Adrenal gland (tissue), 9 donors: ENCODE measurements at regions not wholly inside any gene's neighbourhood (a gene's known extent, or its start where the extent isn't known, plus 50 kb on each side); places are given as distances from the start of the nearest gene placed in this dataset.

Experiments
- DNase-seq, 7 donors: peaks; one replicate each; pipeline ENCODE4 v3.0.0-alpha.2; 2019 to 2020
- H3K27ac ChIP-seq, 5 donors: fragments of 200-600 bp; sonication (generic) in 4 of 5; 1 replicate in 3 of 5; 2 replicates in 2 of 5; pipeline versions ENCODE4 v1.5.1 to v1.8.0; 2016 to 2020; ENCODE audit warnings: mild to moderate bottlenecking in 1 of 5
- H3K27me3 ChIP-seq: fragments of 200-600 bp; 2 replicates; pipeline ENCODE4 v1.8.0; 2021
- H3K36me3 ChIP-seq, 2 donors: fragments of 200-600 bp; replicated peaks in 1 of 2; 1 replicate in 1 of 2; 2 replicates in 1 of 2; pipeline versions ENCODE4 v1.5.1 to v1.8.0; 2018 to 2022
- H3K4me1 ChIP-seq, 2 donors: fragments of 200-600 bp; replicated peaks in 1 of 2; 1 replicate in 1 of 2; 2 replicates in 1 of 2; pipeline versions ENCODE4 v1.5.1 to v1.8.0; 2018 to 2021
- H3K4me3 ChIP-seq, 4 donors: fragments of 200-600 bp; sonication (generic) in 3 of 4; one replicate each; pipeline ENCODE4 v1.5.1; 2016 to 2018
- H3K9me3 ChIP-seq, 3 donors: fragments of 200-600 bp; sonication (generic) in 1 of 3; replicated peaks in 1 of 3; 1 replicate in 2 of 3; 2 replicates in 1 of 3; pipeline versions ENCODE4 v1.5.1 to v1.8.0; 2016 to 2021
- POLR2A ChIP-seq, 2 donors: fragments of 450-650 bp; IDR thresholded peaks; one replicate each; pipeline ENCODE4 v1.6.1; 2017; ENCODE audit warnings: antibody characterized with exemption in 2 of 2, mild to moderate bottlenecking in 2 of 2, moderate library complexity in 1 of 2
- WGBS, 4 donors: extraction: QIAGEN DNeasy Blood & Tissue Kit in 2 of 4; methylation state at CpG; one replicate each; pipeline versions ENCODE4 v1.1.5 to v1.1.7; 2013 to 2017; 5-methylcytosine and 5-hydroxymethylcytosine counted together
- intact Hi-C, 2 donors: fragments of 100-400 bp; cut with DNase I; formaldehyde crosslinking; loops; one replicate each; pipeline versions ENCODE4 v1.14.1 to v1.15.0; 2022 to 2023
- TF ChIP-seq, protein P1 (sequence below), 6 experiments: fragments of 450-650 bp in 4 of 6; fragments of 200-600 bp in 2 of 6; sonication (generic) in 1 of 6; IDR thresholded peaks; 1 replicate in 5 of 6; 2 replicates in 1 of 6; pipeline versions ENCODE4 v1.5.1 to v1.8.0; 2016 to 2021; ENCODE audit warnings: antibody characterized with exemption in 6 of 6, mild to moderate bottlenecking in 2 of 6, moderate library complexity in 1 of 6
- donor health status: healthy with polysubstance abuse.
- donor health status: Bipolar disorder and iron deficiency.
- donor health status: DM: yes; HTN: yes; CAD: no.
- donor health status: DM: no; HTN: no; CAD: no.
- donor health status: DM: no; HTN: no; CAD: no.

DNA sequence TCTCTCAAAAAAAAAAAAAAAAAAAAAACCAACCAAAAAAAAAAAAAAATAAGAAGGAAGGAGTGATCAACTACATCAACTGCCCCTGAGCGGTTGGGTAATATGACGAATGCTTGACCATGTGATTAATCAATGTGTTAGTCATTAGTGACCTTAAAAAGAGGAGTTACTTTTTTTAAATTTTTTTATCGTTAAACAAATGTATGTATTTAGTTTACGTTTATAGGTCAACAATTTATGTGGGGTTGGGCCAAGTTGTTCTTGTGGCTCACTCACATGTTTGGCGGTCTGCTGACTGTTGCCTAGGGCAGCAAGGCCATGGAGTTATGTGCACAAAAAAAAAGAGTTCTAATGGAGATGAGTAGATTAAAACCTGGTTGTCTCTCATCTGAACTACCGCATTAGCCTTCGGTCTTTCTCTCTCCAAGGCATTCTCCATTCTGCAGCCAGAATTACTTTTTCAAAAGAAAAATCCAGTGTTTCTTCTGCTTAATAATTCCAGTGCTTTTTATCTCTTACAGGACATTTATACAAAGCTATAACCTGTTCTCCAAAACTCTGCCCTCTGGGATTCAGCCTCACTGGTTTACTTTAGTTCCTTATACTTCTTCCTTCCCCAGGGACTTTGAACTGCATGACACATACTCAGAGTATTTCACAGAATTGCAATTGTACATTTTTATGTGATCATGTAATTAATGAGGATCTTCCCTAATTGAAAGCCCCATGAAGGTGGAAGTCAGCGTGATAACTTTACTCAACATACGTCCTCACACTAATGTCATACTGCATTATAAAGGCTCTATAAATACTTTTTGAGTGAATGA is 505.5 kb downstream of the ANKRD50 start:
- H3K36me3 ChIP-seq, result no peaks in the 10 kb centered on the region
- TF ChIP-seq POLR2A (IDR thresholded peaks at IDR 0.05), result no peak
- TF ChIP-seq, protein P1, sequence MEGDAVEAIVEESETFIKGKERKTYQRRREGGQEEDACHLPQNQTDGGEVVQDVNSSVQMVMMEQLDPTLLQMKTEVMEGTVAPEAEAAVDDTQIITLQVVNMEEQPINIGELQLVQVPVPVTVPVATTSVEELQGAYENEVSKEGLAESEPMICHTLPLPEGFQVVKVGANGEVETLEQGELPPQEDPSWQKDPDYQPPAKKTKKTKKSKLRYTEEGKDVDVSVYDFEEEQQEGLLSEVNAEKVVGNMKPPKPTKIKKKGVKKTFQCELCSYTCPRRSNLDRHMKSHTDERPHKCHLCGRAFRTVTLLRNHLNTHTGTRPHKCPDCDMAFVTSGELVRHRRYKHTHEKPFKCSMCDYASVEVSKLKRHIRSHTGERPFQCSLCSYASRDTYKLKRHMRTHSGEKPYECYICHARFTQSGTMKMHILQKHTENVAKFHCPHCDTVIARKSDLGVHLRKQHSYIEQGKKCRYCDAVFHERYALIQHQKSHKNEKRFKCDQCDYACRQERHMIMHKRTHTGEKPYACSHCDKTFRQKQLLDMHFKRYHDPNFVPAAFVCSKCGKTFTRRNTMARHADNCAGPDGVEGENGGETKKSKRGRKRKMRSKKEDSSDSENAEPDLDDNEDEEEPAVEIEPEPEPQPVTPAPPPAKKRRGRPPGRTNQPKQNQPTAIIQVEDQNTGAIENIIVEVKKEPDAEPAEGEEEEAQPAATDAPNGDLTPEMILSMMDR (IDR thresholded peaks at IDR 0.05), result no peak
- WGBS, 4 donors, result 78 to 85% (median 83%) methylated on average over 9 of the region's 9 CpGs
- H3K4me1 ChIP-seq, result no peaks in the 10 kb centered on the region
- no peaks in the 10 kb centered on the region for H3K27me3 ChIP-seq
- no peak overlapping the region for H3K27ac ChIP-seq
- no peak for DNase-seq
- H3K4me3 ChIP-seq, result no peak overlapping the region
- no peaks in the 10 kb centered on the region for H3K9me3 ChIP-seq
- intact Hi-C loops, result no loop called here

DNA sequence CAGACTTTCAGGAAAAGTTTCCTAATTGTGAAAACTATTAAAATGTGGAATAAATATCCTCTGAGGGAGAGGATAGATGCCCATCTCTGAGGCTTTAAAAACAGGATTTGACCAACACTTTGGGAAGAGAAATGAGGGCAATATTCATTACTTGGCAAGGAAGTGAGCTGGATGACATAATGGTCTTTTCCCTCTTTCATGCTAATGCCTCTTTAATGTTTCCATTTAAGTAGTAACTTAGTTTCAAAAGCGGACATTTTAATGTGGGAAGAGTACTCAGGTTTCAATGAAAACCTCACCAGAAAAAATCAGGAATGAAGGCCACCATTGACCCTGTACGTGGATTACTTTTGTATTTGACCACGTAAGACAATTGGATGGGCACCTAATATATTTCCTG is 503.3 kb downstream of the ANKRD50 start:
- Histone ChIP-seq H3K4me3 (no peak overlapping the region), H3K27ac (no peak overlapping the region), H3K36me3 (no peaks in the 10 kb centered on the region), H3K4me1 (peaks cover 0 to 10% of the 10 kb centered on the region in 2 donors), H3K27me3 (no peaks in the 10 kb centered on the region), H3K9me3 (no peaks in the 10 kb centered on the region)
- whole genome bisulfite sequencing, 4 donors, result 79 to 92% (median 87%) methylated on average over 3 of the region's 3 CpGs
- intact Hi-C loops, result no loop called here
- TF ChIP-seq, protein P1 (IDR thresholded peaks at IDR 0.05), result no peak
- DNase-seq, result no peak

DNA sequence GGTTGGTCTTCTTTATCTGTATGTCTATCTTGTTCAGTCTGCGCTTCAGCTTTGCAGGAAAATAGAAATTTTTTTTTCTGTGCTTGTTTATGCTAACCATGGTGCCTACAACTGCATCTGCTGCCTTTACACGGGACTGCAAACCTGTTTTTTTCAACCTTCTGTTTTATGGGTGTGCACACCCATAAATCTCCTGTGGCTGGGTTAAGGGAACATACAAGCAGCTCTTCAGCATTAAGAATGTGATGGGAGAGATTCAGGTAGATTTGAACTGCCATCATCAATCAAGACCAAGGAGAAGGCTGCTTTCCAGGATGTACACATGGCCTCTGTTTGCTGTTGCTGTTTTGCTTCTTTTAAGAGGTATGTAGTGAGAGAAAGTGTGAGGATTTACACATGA is 502.9 kb downstream of the ANKRD50 start:
- 68 to 85% (median 70%) methylated on average over 2 of the region's 2 CpGs for WGBS, 4 donors
- Histone ChIP-seq H3K27me3 (no peaks in the 10 kb centered on the region), H3K4me3 (no peak overlapping the region), H3K27ac (no peak overlapping the region), H3K9me3 (no peaks in the 10 kb centered on the region), H3K36me3 (no peaks in the 10 kb centered on the region), H3K4me1 (peaks cover 0 to 10% of the 10 kb centered on the region in 2 donors)
- TF ChIP-seq, protein P1 (IDR thresholded peaks at IDR 0.05), result no peak
- TF ChIP-seq POLR2A (IDR thresholded peaks at IDR 0.05), result no peak
- DNase-seq, result no peak
- intact Hi-C loops, result no loop called here

DNA sequence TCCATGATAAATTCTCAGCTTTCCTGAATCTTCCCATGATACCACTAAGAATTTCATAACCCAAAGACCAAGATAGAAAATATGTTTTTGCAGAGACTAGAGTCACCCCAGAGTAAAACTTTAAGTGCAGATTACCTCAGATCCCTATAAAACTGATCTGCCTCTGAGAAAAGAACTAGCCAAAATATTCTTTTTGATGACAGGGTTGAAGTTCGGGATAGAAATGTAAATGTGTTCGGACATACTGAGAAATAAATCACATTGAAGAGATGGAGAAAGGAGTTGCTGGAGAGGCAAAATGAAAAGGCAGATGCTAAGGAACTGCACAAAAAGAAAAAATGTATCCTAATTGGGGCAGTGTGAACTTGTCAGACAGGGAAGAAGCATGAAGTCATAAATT is 501.8 kb downstream of the ANKRD50 start:
- Histone ChIP-seq H3K27me3 (no peaks in the 10 kb centered on the region), H3K9me3 (no peaks in the 10 kb centered on the region), H3K27ac (no peak overlapping the region), H3K4me1 (peaks cover 0 to 10% of the 10 kb centered on the region in 2 donors), H3K4me3 (no peak overlapping the region), H3K36me3 (no peaks in the 10 kb centered on the region)
- WGBS, 4 donors, result 76 to 85% (median 79%) methylated on average over 2 of the region's 2 CpGs
- DNase-seq, result no peak
- TF ChIP-seq, protein P1 (IDR thresholded peaks at IDR 0.05), result no peak
- TF ChIP-seq POLR2A (IDR thresholded peaks at IDR 0.05), result no peak
- intact Hi-C loops, result no loop called here
